ENCODE measurements at regions not wholly inside any gene's neighbourhood (a gene's known extent, or its start where the extent isn't known, plus 50 kb on each side); places are given as distances from the start of the nearest gene placed in this dataset.

DNA sequence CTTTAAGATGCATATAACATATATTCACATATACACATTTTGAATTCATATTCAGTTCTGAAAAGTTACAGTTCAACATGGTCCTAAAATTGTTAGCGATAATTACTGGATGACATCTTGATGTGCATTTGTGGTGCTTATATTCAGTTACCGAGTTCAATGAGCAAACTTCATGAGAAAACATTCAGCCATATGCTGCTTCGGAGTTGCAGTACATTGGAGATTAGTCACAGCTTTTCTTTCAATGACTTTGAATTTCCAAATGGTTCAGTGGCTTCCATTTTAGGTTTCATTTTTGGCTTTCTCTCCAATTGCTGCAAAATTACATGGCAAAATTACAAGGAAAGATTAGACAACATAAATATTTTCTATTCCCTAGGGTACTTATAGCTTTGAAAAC, 198.3 kb upstream of the CNTN3 start:
- FAIRE-seq (no peak), DNase-seq (ENCODE audit: low read depth) (no peak)
- Mint-ChIP-seq H3K9me3 (ENCODE audit: unreplicated experiment) (no peaks in the 10 kb centered on the region), H3K36me3 (ENCODE audit: low read depth, unreplicated experiment) (no peaks in the 10 kb centered on the region), H3K4me3 (ENCODE audit: unreplicated experiment) (no peak overlapping the region), H3K27me3 (ENCODE audit: low read depth, unreplicated experiment) (peaks cover 5% of the 10 kb centered on the region), H3K4me1 (ENCODE audit: low read depth, unreplicated experiment) (no peaks in the 10 kb centered on the region), H3K27ac (ENCODE audit: unreplicated experiment) (no peak overlapping the region)
- Histone ChIP-seq H3K27me3 (ENCODE audit: insufficient read depth, low read length) (no peaks in the 10 kb centered on the region), H3K27ac (ENCODE audit: low read depth, low read length) (no peak overlapping the region), H3K9ac (ENCODE audit: low read length) (no peak overlapping the region), H2AFZ (ENCODE audit: low read depth, low read length) (no peak overlapping the region), H3K36me3 (ENCODE audit: insufficient read depth, low read length) (no peaks in the 10 kb centered on the region), H4K20me1 (ENCODE audit: insufficient read depth, low read length) (no peaks in the 10 kb centered on the region), H3K79me2 (ENCODE audit: insufficient read depth, low read length) (no peaks in the 10 kb centered on the region), H3K4me2 (ENCODE audit: low read length) (no peak overlapping the region), H3K4me1 (ENCODE audit: insufficient read depth, low read length) (no peaks in the 10 kb centered on the region), H3K9me3 (ENCODE audit: insufficient read depth, low read depth, low read length) (no peaks in the 10 kb centered on the region), H3K4me3 (ENCODE audit: insufficient read depth, low read depth, low read length) (no peak overlapping the region)
- TF ChIP-seq, protein P1, sequence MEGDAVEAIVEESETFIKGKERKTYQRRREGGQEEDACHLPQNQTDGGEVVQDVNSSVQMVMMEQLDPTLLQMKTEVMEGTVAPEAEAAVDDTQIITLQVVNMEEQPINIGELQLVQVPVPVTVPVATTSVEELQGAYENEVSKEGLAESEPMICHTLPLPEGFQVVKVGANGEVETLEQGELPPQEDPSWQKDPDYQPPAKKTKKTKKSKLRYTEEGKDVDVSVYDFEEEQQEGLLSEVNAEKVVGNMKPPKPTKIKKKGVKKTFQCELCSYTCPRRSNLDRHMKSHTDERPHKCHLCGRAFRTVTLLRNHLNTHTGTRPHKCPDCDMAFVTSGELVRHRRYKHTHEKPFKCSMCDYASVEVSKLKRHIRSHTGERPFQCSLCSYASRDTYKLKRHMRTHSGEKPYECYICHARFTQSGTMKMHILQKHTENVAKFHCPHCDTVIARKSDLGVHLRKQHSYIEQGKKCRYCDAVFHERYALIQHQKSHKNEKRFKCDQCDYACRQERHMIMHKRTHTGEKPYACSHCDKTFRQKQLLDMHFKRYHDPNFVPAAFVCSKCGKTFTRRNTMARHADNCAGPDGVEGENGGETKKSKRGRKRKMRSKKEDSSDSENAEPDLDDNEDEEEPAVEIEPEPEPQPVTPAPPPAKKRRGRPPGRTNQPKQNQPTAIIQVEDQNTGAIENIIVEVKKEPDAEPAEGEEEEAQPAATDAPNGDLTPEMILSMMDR (IDR thresholded peaks at IDR 0.05; ENCODE audit: insufficient read depth, low read depth, low read length), result no peak
- no peak for TF ChIP-seq EZH2 (IDR thresholded peaks at IDR 0.05; ENCODE audit: insufficient read depth, low read length)

DNA sequence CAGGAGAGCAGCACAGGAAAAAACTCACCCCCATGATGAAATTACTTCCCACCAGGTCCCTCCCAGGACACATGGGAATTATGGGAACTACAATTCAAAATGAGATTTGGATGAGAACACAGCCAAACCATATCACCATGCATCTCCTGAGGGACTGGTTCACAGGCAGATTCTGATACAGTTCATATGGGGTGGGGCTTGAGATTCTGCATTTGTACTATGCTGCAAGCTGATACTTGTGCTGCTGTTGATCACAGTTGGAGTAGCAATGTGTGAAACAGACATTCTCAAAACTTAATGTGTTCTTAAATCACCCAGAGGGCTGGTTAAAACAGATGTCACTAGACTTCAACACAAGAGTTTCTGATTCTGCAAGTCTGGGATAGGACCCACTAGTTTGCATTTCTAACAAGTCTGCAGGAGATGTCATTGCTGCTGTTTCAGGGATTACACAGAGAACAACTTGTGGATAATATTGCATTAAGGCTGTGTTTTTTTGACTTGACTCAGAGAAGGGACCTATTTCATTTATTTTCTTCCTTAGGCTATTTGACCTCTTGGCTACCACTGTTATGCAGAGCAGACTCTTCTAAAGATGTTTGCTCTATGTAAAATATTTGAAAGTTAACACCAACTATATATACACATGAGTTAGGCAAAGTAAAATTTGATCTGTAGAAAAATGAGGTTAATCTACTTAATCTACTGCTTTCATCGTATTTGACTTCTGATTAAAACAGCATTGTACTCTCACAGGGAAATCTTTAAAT, 194.2 kb upstream of the CNTN3 start:
- no peak for TF ChIP-seq EZH2 (IDR thresholded peaks at IDR 0.05; ENCODE audit: insufficient read depth, low read length)
- TF ChIP-seq, protein P1 (IDR thresholded peaks at IDR 0.05; ENCODE audit: insufficient read depth, low read depth, low read length), result no peak
- Mint-ChIP-seq H3K4me3 (ENCODE audit: unreplicated experiment) (no peak overlapping the region), H3K36me3 (ENCODE audit: low read depth, unreplicated experiment) (no peaks in the 10 kb centered on the region), H3K27me3 (ENCODE audit: low read depth, unreplicated experiment) (no peaks in the 10 kb centered on the region), H3K4me1 (ENCODE audit: low read depth, unreplicated experiment) (no peaks in the 10 kb centered on the region), H3K27ac (ENCODE audit: unreplicated experiment) (no peak overlapping the region), H3K9me3 (ENCODE audit: unreplicated experiment) (no peaks in the 10 kb centered on the region)
- DNase-seq (ENCODE audit: low read depth) (no peak), FAIRE-seq (no peak)
- Histone ChIP-seq H3K4me1 (ENCODE audit: insufficient read depth, low read length) (no peaks in the 10 kb centered on the region), H3K36me3 (ENCODE audit: insufficient read depth, low read length) (no peaks in the 10 kb centered on the region), H3K9ac (ENCODE audit: low read length) (no peak overlapping the region), H4K20me1 (ENCODE audit: insufficient read depth, low read length) (no peaks in the 10 kb centered on the region), H3K79me2 (ENCODE audit: insufficient read depth, low read length) (no peaks in the 10 kb centered on the region), H3K27me3 (ENCODE audit: insufficient read depth, low read length) (no peaks in the 10 kb centered on the region), H3K4me3 (ENCODE audit: insufficient read depth, low read depth, low read length) (no peak overlapping the region), H2AFZ (ENCODE audit: low read depth, low read length) (no peak overlapping the region), H3K9me3 (ENCODE audit: insufficient read depth, low read depth, low read length) (no peaks in the 10 kb centered on the region), H3K4me2 (ENCODE audit: low read length) (no peak overlapping the region), H3K27ac (ENCODE audit: low read depth, low read length) (no peak overlapping the region)

DNA sequence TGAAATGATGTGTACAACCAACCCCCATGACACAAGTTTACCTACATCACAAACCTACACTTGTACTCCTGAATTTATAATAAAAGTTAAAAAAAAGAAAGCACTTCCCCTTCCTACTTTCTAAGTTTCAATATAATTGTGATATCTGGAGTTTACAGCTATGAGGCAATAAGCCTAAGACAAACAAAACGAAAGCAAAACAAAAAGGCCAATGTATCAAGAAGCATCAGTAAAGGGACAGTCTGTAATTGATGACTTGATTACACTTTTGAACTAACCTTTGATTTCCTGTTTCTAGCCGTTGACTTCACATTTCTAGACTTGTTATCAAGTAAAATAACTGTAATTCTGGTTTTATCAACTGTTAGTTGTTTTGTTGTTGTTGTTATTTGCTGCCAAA, 187.5 kb upstream of the CNTN3 start:
- no peak for FAIRE-seq
- Mint-ChIP-seq H3K4me3 (ENCODE audit: unreplicated experiment) (no peak overlapping the region), H3K27ac (ENCODE audit: unreplicated experiment) (no peak overlapping the region), H3K4me1 (ENCODE audit: low read depth, unreplicated experiment) (peaks cover 2% of the 10 kb centered on the region), H3K36me3 (ENCODE audit: low read depth, unreplicated experiment) (no peaks in the 10 kb centered on the region), H3K27me3 (ENCODE audit: low read depth, unreplicated experiment) (no peaks in the 10 kb centered on the region), H3K9me3 (ENCODE audit: unreplicated experiment) (peaks cover 3% of the 10 kb centered on the region)
- TF ChIP-seq, protein P1 (IDR thresholded peaks at IDR 0.05; ENCODE audit: insufficient read depth, low read depth, low read length), result no peak
- no peak for TF ChIP-seq EZH2 (IDR thresholded peaks at IDR 0.05; ENCODE audit: insufficient read depth, low read length)
- H3K27me3 ChIP-seq (ENCODE audit: insufficient read depth, low read length), result no peaks in the 10 kb centered on the region
- H3K36me3 ChIP-seq (ENCODE audit: insufficient read depth, low read length), result no peaks in the 10 kb centered on the region
- H3K4me1 ChIP-seq (ENCODE audit: insufficient read depth, low read length), result no peaks in the 10 kb centered on the region
- H3K79me2 ChIP-seq (ENCODE audit: insufficient read depth, low read length), result no peaks in the 10 kb centered on the region
- H3K27ac ChIP-seq (ENCODE audit: low read depth, low read length), result no peak overlapping the region
- DNase-seq (ENCODE audit: low read depth), result no peak
- H3K9me3 ChIP-seq (ENCODE audit: insufficient read depth, low read depth, low read length), result no peaks in the 10 kb centered on the region
- H3K9ac ChIP-seq (ENCODE audit: low read length), result no peak overlapping the region
- no peak overlapping the region for H3K4me2 ChIP-seq (ENCODE audit: low read length)
- H2AFZ ChIP-seq (ENCODE audit: low read depth, low read length), result no peak overlapping the region
- no peak overlapping the region for H3K4me3 ChIP-seq (ENCODE audit: insufficient read depth, low read depth, low read length)
- H4K20me1 ChIP-seq (ENCODE audit: insufficient read depth, low read length), result no peaks in the 10 kb centered on the region

Data from astrocyte (in vitro differentiated cells and primary cell).